ENCODE measurements at regions not wholly inside any gene's neighbourhood (a gene's known extent, or its start where the extent isn't known, plus 50 kb on each side); places are given as distances from the start of the nearest gene placed in this dataset.
A peak's percentile ranks its signal among the peaks of the same experiment; 100 is the strongest.

GRCh38 chr12:124622764-124623163 lies 55.4 kb upstream of the NCOR2 start:
- no peak for TF ChIP-seq CTCF (IDR thresholded peaks at IDR 0.05; ENCODE audit: low read depth, low read length)
- peak overlapping the region; percentile 14 for H3K27ac ChIP-seq
- no peaks in the 10 kb centered on the region for H3K9me3 ChIP-seq (ENCODE audit: severe bottlenecking)
- H3K27me3 ChIP-seq (ENCODE audit: insufficient read depth, low read depth, severe bottlenecking), result no peaks in the 10 kb centered on the region
- no peaks in the 10 kb centered on the region for H3K36me3 ChIP-seq
- DNase-seq, result no peak
- no peak overlapping the region for H3K4me3 ChIP-seq (ENCODE audit: low read depth, low read length)

GRCh38 chr12:124622331-124622730 lies 54.9 kb upstream of the NCOR2 start:
- Histone ChIP-seq H3K36me3 (no peaks in the 10 kb centered on the region), H3K4me3 (ENCODE audit: low read depth, low read length) (no peak overlapping the region), H3K27me3 (ENCODE audit: insufficient read depth, low read depth, severe bottlenecking) (no peaks in the 10 kb centered on the region), H3K9me3 (ENCODE audit: severe bottlenecking) (no peaks in the 10 kb centered on the region), H3K27ac (no peak overlapping the region)
- no peak for TF ChIP-seq CTCF (IDR thresholded peaks at IDR 0.05; ENCODE audit: low read depth, low read length)
- DNase-seq, result no peak

- DNase-seq, result no peak
- no peak for TF ChIP-seq CTCF (IDR thresholded peaks at IDR 0.05; ENCODE audit: low read depth, low read length)
- H3K27ac ChIP-seq, result 0 out of 2 replicates have a peak overlapping the region, but pooled peaks have one; percentile 14
- no peaks in the 10 kb centered on the region for H3K9me3 ChIP-seq (ENCODE audit: severe bottlenecking)
- H3K27me3 ChIP-seq (ENCODE audit: insufficient read depth, low read depth, severe bottlenecking), result no peaks in the 10 kb centered on the region
- H3K4me3 ChIP-seq (ENCODE audit: low read depth, low read length), result no peak overlapping the region
- no peaks in the 10 kb centered on the region for H3K36me3 ChIP-seq
Measured at GRCh38 chr12:124621296-124621660, 53.9 kb upstream of the NCOR2 start.

GRCh38 chr12:124620606-124621295 lies 53.3 kb upstream of the NCOR2 start:
- Histone ChIP-seq H3K9me3 (ENCODE audit: severe bottlenecking) (no peaks in the 10 kb centered on the region), H3K27me3 (ENCODE audit: insufficient read depth, low read depth, severe bottlenecking) (no peaks in the 10 kb centered on the region), H3K27ac (0 out of 2 replicates have a peak overlapping the region, but pooled peaks have one; percentile 14), H3K36me3 (no peaks in the 10 kb centered on the region), H3K4me3 (ENCODE audit: low read depth, low read length) (no peak overlapping the region)
- peak; percentile 24 for DNase-seq
- no peak for TF ChIP-seq CTCF (IDR thresholded peaks at IDR 0.05; ENCODE audit: low read depth, low read length)

- Histone ChIP-seq H3K27ac (no peak overlapping the region), H3K27me3 (ENCODE audit: insufficient read depth, low read depth, severe bottlenecking) (no peaks in the 10 kb centered on the region), H3K9me3 (ENCODE audit: severe bottlenecking) (peaks cover 9% of the 10 kb centered on the region), H3K4me3 (ENCODE audit: low read depth, low read length) (no peak overlapping the region), H3K36me3 (no peaks in the 10 kb centered on the region)
- DNase-seq, result no peak
- TF ChIP-seq CTCF (IDR thresholded peaks at IDR 0.05; ENCODE audit: low read depth, low read length), result no peak
Measured at GRCh38 chr12:124618291-124618902, 51.0 kb upstream of the NCOR2 start.

Data from WERI-Rb-1 (cell line).